Psoas muscle (tissue), 7 donors: ENCODE measurements at regions not wholly inside any gene's neighbourhood (a gene's known extent, or its start where the extent isn't known, plus 50 kb on each side); places are given as distances from the start of the nearest gene placed in this dataset.

Source experiments
- ATAC-seq, 4 donors: fragments of 200-7000 bp; cut with Tn5 transposase; one replicate each; pipeline ENCODE4 v1.9.1; 2020; ENCODE audit warnings: moderate library complexity in 3 of 4, mild to moderate bottlenecking in 2 of 4
- DNase-seq, 2 donors: peaks; one replicate each; pipeline ENCODE4 v3.0.0-alpha.2; 2020
- H3K27ac ChIP-seq: fragments of 200-600 bp; one replicate; pipeline ENCODE4 v1.8.0; 2022
- H3K27me3 ChIP-seq, 3 donors: fragments of 200-600 bp in 1 of 3; one replicate each; pipeline versions ENCODE4 v1.6.1 to v1.8.0; 2013 to 2022; ENCODE audit warnings: low read length in 2 of 3, mild to moderate bottlenecking in 2 of 3, moderate library complexity in 1 of 3; ENCODE audit not compliant: insufficient read depth in 3 of 3
- H3K36me3 ChIP-seq, 2 donors: fragments of 200-600 bp in 1 of 2; one replicate each; pipeline versions ENCODE4 v1.6.1 to v1.8.0; 2013 to 2022; ENCODE audit warnings: low read depth in 1 of 2, mild to moderate bottlenecking in 1 of 2, moderate library complexity in 1 of 2; ENCODE audit not compliant: insufficient read depth in 1 of 2
- H3K4me1 ChIP-seq: fragments of 200-600 bp; one replicate; pipeline ENCODE4 v1.8.0; 2022
- H3K4me3 ChIP-seq: fragments of 200-600 bp; one replicate; pipeline ENCODE4 v1.8.0; 2022; ENCODE audit warnings: mild to moderate bottlenecking
- H3K9me3 ChIP-seq: fragments of 200-600 bp; one replicate; pipeline ENCODE4 v1.8.0; 2022
- WGBS, 3 donors: extraction: QIAGEN DNeasy Blood & Tissue Kit; methylation state at CpG; one replicate each; pipeline versions ENCODE4 v1.1.6 to v1.1.7; 2013; 5-methylcytosine and 5-hydroxymethylcytosine counted together
- intact Hi-C, 2 donors: fragments of 100-400 bp; cut with DNase I; formaldehyde crosslinking; loops; one replicate each; pipeline versions ENCODE4 v1.11.0 to v1.14.2; 2022
- TF ChIP-seq, protein P1 (sequence below): fragments of 200-600 bp; IDR thresholded peaks from one replicate; pipeline ENCODE4 v1.8.0; 2022; ENCODE audit warnings: antibody characterized with exemption
- donor health status: healthy with polysubstance abuse.
- donor health status: DM: no; HTN: no; CAD: no; lungs with moderate emphysema.
- donor health status: Bipolar disorder and iron deficiency.
- donor health status: healthy.
- donor health status: DM: yes; HTN: yes; CAD: no.
- donor health status: DM: no; HTN: no; CAD: no.
- donor health status: DM: yes; HTN: yes; CAD: no.

- WGBS, 3 donors = 81 to 89% (median 86%) methylated on average over 5 of the region's 5 CpGs
- intact Hi-C loops = no loop called here
- Histone ChIP-seq H3K4me1 (peaks cover 8% of the 10 kb centered on the region), H3K4me3 (no peak overlapping the region), H3K27me3 (no peaks in the 10 kb centered on the region), H3K36me3 (no peaks in the 10 kb centered on the region), H3K9me3 (peaks cover 3% of the 10 kb centered on the region), H3K27ac (no peak overlapping the region)
- TF ChIP-seq, protein P1, sequence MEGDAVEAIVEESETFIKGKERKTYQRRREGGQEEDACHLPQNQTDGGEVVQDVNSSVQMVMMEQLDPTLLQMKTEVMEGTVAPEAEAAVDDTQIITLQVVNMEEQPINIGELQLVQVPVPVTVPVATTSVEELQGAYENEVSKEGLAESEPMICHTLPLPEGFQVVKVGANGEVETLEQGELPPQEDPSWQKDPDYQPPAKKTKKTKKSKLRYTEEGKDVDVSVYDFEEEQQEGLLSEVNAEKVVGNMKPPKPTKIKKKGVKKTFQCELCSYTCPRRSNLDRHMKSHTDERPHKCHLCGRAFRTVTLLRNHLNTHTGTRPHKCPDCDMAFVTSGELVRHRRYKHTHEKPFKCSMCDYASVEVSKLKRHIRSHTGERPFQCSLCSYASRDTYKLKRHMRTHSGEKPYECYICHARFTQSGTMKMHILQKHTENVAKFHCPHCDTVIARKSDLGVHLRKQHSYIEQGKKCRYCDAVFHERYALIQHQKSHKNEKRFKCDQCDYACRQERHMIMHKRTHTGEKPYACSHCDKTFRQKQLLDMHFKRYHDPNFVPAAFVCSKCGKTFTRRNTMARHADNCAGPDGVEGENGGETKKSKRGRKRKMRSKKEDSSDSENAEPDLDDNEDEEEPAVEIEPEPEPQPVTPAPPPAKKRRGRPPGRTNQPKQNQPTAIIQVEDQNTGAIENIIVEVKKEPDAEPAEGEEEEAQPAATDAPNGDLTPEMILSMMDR = no peak
- DNase-seq (no peak), ATAC-seq (no peak)
Observed at GRCh38 chr5:96054311-96055030, 92.8 kb upstream of the ELL2 start.

DNA sequence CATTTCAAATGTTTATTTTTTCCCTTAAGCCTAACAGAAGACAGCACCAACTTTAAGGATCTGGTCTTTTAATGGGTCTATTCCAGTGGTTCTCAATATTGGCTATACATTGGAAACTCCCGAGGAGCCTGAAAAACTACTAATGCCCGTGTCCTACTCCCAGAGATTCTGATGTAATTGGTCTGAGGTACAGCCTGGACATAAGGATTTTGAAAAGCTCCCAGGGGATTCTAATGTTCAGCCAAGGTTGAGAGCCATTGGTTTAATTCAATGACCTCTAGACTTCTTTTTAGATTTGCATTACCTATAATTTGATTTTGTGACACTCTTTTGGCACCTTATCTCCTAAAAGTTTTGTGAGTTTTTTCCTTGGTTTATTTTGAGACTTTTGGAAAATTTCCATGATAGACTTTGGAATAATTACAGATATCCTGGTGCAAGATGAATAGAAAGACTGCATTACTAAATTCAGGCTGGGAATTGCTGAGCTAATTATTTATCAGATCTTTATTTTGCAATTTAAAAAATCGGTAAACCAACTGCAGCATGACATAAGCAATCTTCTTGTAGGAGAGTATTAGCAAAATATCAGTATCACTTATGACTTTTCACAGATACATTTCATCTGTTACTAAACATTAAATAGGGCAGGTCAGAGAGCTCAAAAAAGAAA, 91.5 kb upstream of the ELL2 start:
- DNase-seq = no peak
- Histone ChIP-seq H3K27me3 (no peaks in the 10 kb centered on the region), H3K9me3 (peaks cover 3% of the 10 kb centered on the region), H3K36me3 (no peaks in the 10 kb centered on the region), H3K27ac (no peak overlapping the region), H3K4me1 (peaks cover 8% of the 10 kb centered on the region), H3K4me3 (no peak overlapping the region)
- TF ChIP-seq, protein P1 = no peak
- ATAC-seq = no peak
- 58 to 74% (median 72%) methylated on average over 3 of the region's 3 CpGs for WGBS, 3 donors
- intact Hi-C loops = no loop called here

- DNase-seq = no peak
Observed at GRCh38 chr5:96052374-96052773, 90.7 kb upstream of the ELL2 start.

GRCh38 chr5:96051401-96051830, 89.8 kb upstream of the ELL2 start:
- no peak for DNase-seq
- Histone ChIP-seq H3K36me3 (no peaks in the 10 kb centered on the region), H3K27ac (no peak overlapping the region), H3K9me3 (peaks cover 3% of the 10 kb centered on the region), H3K4me1 (peaks cover 8% of the 10 kb centered on the region), H3K4me3 (no peak overlapping the region), H3K27me3 (no peaks in the 10 kb centered on the region)
- TF ChIP-seq, protein P1 = no peak
- WGBS, 3 donors = 38 to 45% (median 41%) methylated on average over 4 of the region's 4 CpGs
- no peak for ATAC-seq
- intact Hi-C loops = no loop called here

More at GRCh38 chr5:96052374-96052773, 90.7 kb upstream of the ELL2 start:
- peaks cover 3% of the 10 kb centered on the region for H3K9me3 ChIP-seq
- no peak for ATAC-seq
- no peak overlapping the region for H3K4me3 ChIP-seq
- 95 to 100% (median 96%) methylated on average over 1 of the region's 1 CpG for WGBS, 3 donors
- H3K4me1 ChIP-seq = peaks cover 8% of the 10 kb centered on the region
- H3K27ac ChIP-seq = no peak overlapping the region
- no peaks in the 10 kb centered on the region for H3K36me3 ChIP-seq
- H3K27me3 ChIP-seq = no peaks in the 10 kb centered on the region
- intact Hi-C loops = no loop called here
- TF ChIP-seq, protein P1 = no peak
